NCI-H1694 (cell line): ENCODE measurements at regions not wholly inside any gene's neighbourhood (a gene's known extent, or its start where the extent isn't known, plus 50 kb on each side); places are given as distances from the start of the nearest gene placed in this dataset.
"Not testable (repeated sequence)": the region's sequence is repeated elsewhere in the genome, so short reads cannot be mapped to it uniquely, and the experiment has no call there.

Experiments
- DNase-seq: peaks from one replicate; lab custom pipeline; 2025; lab: John Stamatoyannopoulos, UW

DNA sequence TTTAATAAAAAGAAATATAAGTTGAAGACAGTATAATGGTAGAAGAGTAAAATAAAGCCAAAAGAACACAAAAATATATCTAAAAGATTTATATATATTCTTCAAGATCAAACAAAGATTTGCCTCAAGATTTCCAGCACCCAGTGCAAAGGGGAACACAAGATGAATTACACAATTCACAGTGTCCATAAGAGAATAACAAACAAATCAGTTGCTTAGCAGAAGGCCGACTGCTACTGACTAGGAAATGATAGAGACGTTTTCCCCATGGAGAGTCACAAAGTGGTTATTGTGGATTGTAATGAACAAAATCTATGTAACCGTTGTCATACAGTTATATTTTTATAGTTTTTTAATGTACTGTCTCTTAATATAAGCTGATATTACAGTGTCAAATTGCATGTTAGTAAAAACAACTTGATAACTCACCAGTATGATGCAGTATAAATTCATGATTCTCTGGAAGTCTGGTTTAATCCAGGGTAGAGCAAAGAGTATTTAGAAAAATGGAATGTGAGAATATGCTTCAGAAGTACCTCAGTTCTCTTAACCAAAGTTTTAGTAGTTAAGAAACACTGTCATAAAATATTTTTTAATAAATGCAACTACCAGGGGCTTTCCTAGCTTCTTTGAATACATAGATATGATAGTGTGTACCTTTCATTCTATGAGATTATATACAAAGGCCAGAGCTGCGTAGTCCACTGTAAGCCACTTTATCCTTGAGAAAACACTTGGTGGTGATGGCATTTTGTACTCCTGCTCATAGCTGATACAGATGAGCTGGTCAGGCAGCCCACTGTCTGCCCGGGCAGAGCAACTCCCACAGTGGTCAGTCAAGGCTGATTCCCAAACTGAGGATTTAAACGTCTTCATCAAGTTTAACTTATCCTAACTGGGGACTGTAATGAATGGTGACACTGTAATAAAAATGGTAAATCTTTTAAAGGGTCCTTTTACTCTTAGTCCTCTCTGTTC lies 180.5 kb upstream of the DTNA start:
- DNase-seq: no peak

DNA sequence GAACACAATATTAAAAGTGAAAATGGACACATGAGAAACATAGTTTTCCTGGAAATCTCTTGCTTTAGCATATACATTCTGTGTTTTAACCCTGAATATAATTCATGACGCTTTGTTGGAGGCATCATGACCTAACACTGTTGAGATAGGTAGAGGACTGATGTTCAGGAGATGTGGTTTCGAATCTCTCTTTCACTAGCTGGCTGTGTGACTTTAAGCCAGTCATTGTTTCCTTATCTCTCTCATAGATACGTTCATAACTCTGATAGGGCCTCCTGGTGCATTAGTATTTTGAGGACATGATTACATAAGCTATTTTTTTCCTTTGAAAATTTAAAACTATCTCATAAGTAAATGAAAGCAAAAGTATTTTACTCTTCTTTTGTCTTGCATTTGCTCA lies 179.0 kb upstream of the DTNA start:
- DNase-seq: no peak

DNA sequence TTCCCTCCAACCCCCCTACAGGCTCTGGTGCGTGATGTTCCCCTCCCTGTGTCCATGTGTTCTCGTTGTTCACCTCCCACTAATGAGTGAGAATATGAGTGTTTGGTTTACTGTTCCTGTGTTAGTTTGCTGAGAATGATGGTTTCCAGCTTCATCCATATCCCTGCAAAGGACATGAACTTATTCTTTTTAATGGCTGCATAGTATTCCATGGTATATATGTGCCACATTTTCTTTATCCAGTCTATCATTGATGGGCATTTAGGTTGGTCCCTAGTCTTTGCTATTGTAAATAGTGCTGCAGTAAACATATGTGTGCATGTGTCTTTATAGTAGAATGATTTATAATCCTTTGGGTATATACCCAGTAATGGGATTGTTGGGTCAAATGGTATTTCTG lies 175.5 kb upstream of the DTNA start:
- DNase-seq: not testable (repeated sequence)

DNA sequence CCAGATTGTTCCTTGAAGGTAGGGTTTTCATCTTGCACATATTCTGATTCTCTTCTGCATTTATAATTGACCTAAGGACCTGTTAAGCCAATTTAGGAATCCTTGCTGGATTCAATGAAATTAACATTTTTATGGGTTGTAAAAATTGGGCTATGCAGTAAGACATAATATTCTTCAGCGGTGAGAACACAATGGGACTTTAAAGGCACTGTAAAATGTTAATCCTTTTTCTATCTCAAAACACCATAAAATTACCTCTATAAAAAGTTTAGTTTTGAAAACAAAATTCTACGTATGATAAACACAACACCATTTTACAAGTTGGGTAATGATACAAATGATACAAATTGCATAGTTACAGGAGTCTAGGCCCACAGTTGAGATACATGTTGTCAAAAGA lies 169.2 kb upstream of the DTNA start:
- DNase-seq: no peak

DNA sequence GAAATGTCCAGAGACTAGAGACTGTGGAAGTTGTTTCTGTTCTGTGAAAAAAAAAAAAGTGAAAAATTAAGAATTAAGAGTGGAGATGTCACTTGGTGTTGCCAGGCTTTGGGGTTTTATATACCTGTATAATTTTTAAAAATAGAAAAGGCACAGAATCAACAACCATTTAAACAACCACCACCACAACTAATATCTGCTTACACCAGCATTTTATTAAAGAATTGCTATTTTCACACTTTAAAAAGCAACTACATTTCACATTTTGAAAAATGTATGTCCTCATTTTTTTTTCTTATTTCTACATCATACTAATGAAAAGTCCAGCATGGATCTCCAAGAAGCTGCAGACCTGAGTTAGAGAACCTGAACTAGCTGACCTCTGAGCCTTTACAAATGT lies 167.5 kb upstream of the DTNA start:
- no peak for DNase-seq

DNA sequence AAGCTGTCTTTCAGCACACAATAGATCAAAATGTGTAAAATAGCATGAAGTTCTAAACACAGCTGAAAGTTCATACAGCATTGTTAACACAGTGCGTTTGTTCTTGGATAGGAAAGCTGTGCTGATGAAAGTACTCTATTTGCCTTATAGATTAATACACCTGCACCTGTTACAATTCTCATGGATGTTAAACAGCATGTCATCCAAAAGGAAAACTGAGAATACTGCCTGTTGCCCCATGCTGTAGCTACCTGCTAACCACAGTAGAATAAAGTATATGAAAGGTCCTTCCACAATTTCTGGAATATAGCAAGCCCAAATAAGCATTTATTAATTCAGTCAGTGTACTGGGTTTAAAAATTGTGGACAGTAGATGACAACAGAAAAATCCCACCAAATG lies 166.7 kb upstream of the DTNA start:
- DNase-seq: no peak

DNA sequence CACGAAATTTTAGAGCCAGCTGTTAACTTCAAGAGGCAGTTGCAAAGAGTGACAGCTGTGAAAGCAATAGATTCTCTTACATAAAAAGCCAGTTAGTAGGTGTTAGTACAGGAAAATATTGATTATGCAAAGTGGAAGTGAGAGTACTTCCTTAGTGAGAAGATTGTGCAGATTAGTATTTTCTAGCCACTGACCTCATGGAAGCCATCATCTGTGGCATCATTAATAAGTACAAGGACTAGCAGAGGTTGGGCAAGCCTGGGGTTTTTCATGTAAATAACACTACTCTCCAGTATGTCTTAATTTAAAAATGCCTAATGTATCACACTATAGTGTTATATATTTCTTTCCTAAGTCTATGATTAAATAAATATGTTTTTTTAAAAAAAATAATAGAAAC lies 166.2 kb upstream of the DTNA start:
- no peak for DNase-seq

DNA sequence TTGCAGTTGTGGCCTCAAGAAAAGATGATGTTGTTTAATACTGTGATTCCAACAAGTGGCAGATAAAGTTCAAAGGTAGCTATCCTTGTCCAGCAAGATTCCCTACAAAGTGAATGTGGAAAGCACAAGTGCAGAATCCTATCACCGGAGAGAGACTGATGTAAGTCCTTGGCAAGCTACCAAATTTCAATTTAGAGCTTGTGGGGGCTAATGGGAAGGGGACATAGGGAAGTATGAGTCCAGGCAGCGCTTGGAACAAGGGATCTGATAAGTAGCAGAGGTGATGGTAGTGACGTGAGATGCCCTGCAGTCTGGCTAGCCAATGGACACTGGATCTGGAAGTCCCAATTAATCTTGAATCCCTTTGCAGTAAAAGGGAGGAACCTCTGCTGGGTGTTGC lies 165.2 kb upstream of the DTNA start:
- DNase-seq: no peak

DNA sequence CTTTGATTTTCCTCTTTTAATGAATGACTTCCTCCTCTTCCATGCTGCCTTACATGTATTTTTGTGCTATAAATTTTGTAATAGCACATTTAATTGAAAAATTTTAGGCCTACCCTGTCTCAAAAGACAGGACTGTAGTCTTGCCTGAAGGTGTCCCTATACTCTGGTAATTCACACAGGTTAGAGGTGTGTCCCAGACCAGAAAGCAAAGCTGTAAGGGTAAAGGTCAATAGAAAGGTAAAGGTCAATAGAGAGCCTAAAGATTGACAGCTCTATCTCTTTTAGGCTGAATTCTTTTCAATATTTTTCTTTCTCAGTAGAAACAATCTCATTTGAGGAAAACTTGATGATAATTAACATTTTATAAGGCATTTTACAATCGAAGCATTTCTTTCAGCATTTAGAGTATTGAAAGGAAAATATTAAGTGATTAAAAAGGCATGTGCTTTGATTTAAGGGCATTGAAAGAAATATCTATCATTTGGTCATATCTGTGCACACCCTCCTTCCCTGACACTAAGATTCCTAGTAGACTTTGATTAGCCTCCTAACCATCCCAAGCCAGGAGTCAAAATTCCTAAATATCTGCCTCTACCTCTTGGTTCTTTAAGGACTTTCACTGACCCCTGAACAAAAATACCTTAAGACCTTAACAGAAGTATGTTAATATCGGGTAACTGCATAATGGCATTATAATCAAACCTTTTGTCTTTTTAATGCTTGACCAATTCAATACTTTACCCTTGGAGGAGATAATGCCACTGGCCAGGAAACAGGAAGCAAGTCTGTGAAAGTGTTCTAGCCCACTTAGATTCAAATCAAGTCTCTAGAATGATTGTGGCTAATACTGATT lies 161.8 kb upstream of the DTNA start:
- no peak for DNase-seq

DNA sequence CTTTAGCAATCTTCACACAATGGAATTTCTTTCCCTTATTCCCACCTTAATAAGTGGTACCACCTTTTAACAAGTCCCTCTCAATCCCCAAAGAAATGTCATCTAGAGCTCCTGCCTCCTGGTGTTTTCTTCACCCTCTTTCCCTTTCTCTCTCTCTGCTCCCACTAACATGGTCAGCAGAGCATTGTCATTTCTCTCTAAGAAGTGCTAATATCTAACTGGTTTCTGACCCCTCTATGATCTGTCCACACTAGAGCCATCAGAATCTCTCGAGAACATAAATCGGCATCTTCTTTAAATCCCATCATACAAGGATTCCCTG lies 161.2 kb upstream of the DTNA start:
- DNase-seq: no peak

DNA sequence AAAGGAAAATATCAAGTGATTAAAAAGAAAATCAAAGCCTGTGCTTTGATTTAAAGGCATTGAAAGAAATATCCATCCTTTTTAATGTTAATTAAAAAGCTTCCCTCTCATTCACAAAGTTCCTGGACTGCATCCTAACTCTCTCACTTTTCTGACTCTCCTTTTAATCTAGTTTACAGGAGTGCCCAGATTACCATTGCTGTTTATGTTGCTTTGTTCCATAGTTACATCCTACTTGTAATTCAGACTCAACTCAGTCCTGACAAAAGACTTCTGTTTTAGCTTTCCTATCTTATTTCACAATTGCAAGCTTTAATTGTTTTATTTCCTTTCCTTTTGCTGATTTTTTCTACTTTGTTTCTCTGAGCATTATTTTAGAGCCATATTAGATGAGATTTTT lies 160.7 kb upstream of the DTNA start:
- DNase-seq: no peak

DNA sequence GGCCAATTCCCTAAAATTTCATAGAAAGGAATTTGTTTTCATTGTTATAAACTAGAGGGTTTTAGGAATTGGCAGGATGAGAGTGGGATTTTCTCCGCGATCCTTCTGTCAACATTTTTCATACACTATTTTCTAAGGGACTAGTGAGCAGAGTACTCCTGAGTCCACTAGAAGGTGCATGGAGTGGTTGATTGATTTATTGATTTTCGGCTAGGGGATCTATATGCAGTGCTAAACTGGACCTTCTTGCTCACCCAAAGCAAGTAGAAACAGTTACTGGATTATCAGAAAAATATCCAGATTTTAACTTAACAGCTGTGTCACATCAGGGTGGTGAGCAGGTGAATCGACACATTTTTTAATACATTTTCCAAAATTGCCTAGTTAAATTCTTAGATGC lies 159.9 kb upstream of the DTNA start:
- no peak for DNase-seq

DNA sequence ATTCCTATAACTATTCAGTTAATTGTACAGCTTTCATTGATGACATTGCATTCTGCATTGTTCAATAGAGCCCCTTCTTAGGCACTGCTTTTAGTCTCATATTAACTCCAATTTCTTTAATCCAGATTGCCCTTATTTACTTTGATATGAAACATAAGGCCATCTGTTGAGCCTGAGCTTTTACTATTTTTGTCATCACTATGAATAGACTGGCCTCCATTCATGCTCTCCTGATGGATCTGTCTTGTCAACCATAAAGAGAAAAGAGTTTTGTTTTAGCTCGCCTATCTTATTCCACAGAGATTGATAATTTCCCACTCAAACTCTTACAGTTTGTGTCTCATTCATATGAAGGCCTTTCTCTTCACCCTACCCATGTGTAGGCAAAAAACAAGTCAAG lies 159.2 kb upstream of the DTNA start:
- DNase-seq: no peak

DNA sequence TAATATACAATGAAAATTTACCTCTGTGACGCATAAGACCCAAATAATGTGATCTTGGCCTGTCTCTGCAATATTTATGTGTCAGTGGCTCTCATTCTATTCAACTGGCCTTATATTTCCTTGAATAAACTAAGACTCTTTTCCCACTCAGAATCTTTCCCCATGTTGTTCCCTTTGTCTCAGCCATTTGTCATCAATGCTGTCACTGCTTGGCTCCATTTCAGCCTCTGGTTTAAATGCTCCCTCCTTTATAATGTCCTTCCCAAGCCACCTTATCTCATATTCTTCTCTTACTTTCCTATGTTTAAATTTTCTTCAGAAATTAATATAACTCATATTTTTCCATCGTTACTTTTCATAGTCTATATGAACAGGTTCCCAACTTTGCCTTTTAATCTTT lies 158.3 kb upstream of the DTNA start:
- DNase-seq: no peak

DNA sequence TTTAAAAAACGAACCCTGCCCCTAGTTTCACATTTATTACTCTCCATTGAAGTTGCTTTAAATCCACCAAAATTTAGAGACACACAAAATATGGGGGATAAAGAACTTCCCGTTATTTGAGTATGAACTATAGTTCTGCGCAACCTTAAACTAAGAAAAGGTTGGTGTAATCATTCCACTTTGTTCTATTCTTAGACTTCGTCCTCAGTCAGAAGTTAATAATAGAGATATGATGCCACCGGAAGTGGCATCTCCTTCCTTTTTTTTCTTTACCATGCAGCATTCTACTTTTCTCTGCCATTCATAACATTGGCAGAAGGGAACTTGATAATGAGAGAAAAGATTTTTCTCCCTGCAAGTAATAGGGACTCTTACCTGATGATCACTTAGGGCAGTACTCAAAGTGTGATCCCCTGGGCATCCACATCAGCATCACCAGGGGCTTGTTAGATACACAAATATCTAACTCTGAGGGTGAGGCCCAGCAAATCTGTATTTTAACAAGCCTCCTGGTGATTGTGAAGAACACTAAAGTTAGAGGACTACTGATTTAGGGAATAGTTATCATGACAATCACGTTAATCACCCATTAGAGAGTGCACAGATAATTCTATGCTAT lies 147.7 kb upstream of the DTNA start:
- DNase-seq: no peak

DNA sequence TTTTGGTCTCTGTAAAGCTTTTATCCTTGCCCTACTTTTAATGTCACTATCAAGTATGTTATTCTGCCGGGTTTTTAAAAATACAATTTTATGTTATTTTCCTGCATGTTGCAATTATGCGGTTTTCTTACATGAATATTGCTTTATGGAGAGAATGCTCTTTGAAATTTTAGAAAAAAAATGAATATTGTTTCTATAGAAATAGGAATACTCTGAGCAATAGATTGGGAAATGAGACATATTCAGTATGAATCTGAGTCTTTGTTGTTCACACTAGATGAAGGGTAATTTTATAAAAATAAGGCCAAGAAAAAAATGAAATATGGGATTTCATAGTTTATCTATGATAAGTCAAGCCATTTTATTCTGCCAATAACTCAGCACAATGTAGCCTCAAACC lies 142.2 kb upstream of the DTNA start:
- DNase-seq: no peak

DNA sequence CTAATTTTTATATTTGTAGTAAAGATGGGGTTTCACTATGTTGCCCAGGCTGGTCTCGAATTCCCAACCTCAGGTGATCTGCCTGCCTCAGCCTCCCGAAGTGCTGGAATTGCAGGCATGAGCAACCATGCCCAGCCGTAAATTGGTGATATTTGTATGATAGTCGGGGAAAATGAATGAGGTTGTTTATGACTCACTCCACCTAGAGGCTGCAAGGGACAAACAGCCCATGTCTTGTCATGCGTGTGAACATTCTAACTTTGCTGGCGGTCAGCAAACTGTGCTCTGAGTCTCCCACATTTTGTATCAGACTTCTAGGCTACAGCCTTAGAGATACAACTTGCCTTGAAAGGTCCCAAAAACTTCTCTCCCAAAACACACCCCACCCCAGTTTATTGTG lies 133.5 kb upstream of the DTNA start:
- no peak for DNase-seq

DNA sequence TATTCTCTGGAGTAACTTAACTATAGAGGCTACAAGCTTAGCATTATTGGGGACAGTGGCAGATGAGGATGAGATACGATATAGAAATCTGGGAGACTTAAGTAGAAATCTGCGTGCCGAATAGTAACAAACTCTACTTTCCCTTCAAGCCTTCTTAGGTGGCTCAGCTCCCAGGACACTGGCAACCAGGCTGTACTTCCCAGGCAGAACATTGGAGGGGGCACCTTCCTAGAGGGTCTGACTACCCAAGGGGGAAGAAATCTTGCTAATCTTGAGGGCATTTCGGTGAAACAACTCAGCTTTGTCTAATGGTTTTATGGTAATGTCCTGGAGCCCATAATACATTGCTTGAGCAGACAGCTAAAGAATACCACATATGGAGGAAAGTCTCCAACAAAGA lies 126.2 kb upstream of the DTNA start:
- no peak for DNase-seq

DNA sequence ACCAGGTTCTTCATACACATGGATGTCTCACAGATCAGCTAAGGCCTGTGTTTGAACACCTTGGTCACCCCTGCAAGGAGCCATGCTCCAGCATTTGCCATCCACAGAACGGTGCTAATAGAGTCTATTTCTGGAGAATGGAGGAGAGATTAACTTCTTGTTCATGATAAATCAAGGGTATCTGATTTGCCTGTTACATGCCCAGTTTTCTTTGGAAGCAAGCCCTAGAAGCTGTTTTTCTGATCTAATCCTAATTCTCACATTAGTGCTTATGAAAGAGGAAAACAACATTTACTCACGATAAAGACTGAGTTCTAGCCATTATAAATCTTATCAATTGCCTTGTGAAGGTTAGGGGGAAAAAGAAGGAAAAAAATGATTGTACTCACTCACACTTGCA lies 119.6 kb upstream of the DTNA start:
- no peak for DNase-seq

DNA sequence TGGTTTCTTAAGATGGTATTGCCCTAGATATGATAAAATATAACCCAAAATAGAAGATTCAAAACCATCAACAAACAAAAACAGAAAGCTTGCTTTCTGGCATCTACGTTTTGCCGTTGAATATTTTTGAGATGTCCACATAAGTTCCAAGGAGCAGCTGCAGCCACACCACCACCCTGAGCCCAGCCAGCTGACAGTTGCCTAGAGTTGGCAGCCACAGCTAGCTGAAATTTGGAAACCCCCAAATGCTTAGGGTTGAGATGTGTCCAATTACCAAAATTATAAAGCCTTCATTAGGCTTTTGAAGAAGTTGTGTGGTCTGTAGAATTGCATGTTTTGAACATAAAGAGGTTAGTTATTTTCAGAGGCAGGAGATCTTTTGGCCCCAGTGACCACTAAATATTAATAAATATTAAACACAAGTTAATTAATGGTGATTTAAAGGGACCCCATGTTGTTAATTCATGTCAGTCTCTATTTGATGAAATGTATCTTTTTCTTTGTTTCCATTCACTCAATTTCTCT lies 118.1 kb upstream of the DTNA start:
- DNase-seq: no peak

DNA sequence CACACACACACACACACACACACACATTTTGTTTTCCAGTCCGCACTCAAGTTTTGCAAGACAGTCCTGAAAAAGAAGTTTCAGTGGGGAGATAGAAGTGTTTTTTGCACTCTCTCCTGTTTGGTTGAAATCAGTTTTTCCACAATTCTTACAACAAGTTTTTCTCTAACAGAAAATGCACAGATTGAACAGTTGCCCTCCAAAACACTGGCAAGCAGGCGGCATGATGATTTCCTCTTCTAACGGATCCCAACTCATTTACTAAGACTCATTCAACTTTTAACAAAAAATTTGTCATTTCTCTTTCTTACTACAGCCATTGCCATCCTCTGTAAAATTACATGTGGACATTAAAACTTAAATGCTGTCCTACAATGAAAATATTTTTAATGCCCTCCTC lies 117.6 kb upstream of the DTNA start:
- DNase-seq: no peak

DNA sequence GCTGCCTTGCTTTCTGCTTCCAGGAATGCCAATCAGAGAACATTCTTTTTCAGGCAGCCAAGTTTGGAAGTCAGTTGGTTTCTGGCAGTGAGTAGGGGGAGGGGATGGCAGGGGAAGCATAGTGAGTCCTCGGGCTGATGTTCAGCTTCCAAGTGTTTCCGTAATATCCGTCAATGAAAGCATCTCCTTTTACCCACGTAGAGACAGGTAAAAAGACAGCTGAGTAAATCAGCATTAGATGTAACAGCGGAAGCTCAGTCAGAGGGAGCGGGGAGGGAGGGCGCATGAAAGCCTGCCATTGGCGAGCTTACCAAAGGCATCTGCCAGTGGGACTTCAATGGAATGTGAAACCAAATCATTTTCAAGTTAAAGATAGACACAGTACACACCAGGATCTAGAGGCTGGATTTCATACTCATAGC lies 117.1 kb upstream of the DTNA start:
- no peak for DNase-seq

DNA sequence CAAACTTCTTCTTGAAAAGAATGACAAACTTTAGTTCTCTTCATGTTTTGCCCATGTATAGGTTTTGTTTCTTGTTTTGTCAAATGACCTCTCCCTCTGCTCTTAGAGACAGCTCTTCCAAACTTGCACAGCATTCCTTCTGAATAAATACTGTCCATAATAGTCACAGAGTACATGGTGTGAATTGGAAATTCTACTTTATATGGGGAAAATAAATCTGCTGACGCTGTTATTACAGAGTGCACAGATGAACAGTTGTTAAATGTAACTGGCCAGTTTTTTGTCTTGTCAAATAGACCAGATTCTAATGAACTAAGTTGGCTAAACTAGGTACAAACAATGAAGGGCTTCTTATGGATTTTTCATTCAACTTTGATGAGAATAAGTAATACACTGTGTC lies 115.8 kb upstream of the DTNA start:
- DNase-seq: no peak
